ENCODE measurements at regions not wholly inside any gene's neighbourhood (a gene's known extent, or its start where the extent isn't known, plus 50 kb on each side); places are given as distances from the start of the nearest gene placed in this dataset.

- Mint-ChIP-seq H3K9me3 (peaks cover 0 to 3% (median 0%) of the 10 kb centered on the region in 7 donors), H3K4me3 (no peak overlapping the region), H3K27me3 (ENCODE audit: low read depth in 3 of 3) (peaks cover 1 to 9% (median 5%) of the 10 kb centered on the region in 3 donors), H3K27ac (no peak overlapping the region), H3K36me3 (no peaks in the 10 kb centered on the region), H3K4me1 (no peaks in the 10 kb centered on the region)
- intact Hi-C loops (cut with micrococcal nuclease), result no loop called here
- no peak overlapping the region for H3K27ac ChIP-seq (ENCODE audit: low read depth in 1 of 2, low read length in 2 of 2)
- H2AFZ ChIP-seq (ENCODE audit: insufficient read depth, low read depth, low read length, poor library complexity, severe bottlenecking), result no peak overlapping the region
- no peaks in the 10 kb centered on the region for H3K79me2 ChIP-seq (ENCODE audit: insufficient read depth, low read length)
- 75% methylated on average over 1 of the region's 3 CpGs for WGBS (ENCODE audit: insufficient coverage)
- DNase-seq, result no peak
- H3K4me1 ChIP-seq (ENCODE audit: control insufficient read depth in 1 of 2, insufficient read depth in 2 of 2, low read length in 2 of 2), result no peaks in the 10 kb centered on the region
- TF ChIP-seq CTCF (IDR thresholded peaks at IDR 0.05), result no peak
- no peaks in the 10 kb centered on the region for H3K9me3 ChIP-seq (replicated peaks in 1 of 2; ENCODE audit: control insufficient read depth in 1 of 2, insufficient read depth in 1 of 2, low read length in 2 of 2)
- peaks cover 0 to 2% of the 10 kb centered on the region in 2 donors for H3K27me3 ChIP-seq (ENCODE audit: control insufficient read depth in 2 of 2, insufficient read depth in 2 of 2, low read length in 2 of 2)
- no peaks in the 10 kb centered on the region for H3K36me3 ChIP-seq (replicated peaks in 1 of 2; ENCODE audit: control insufficient read depth in 1 of 2, insufficient read depth in 2 of 2, low read length in 2 of 2)
- H3K9ac ChIP-seq (ENCODE audit: insufficient read depth, low read length, poor library complexity, severe bottlenecking), result no peak overlapping the region
- H3K4me3 ChIP-seq (replicated peaks in 1 of 3; ENCODE audit: low read depth in 2 of 3, low read length in 3 of 3), result no peak overlapping the region
- H4K20me1 ChIP-seq (ENCODE audit: insufficient read depth, low read length), result no peaks in the 10 kb centered on the region
- H3K4me2 ChIP-seq (replicated peaks; ENCODE audit: extremely low read depth, low read length, poor library complexity, severe bottlenecking), result no peak overlapping the region
These were observed 123.9 kb downstream of the IL20RB start for GRCh38 chr3:137081711-137082110.

GRCh38 chr3:137082763-137083162, 125.0 kb downstream of the IL20RB start:
- peaks cover 0 to 2% of the 10 kb centered on the region in 2 donors for H3K27me3 ChIP-seq (ENCODE audit: control insufficient read depth in 2 of 2, insufficient read depth in 2 of 2, low read length in 2 of 2)
- 100% methylated on average over 1 of the region's 2 CpGs for WGBS (ENCODE audit: insufficient coverage)
- peaks cover 4 to 7% (median 5%) of the 10 kb centered on the region in 3 donors for H3K27me3 Mint-ChIP-seq (ENCODE audit: low read depth in 3 of 3)

More at GRCh38 chr3:137082763-137083162, 125.0 kb downstream of the IL20RB start:
- no peak overlapping the region for H3K27ac ChIP-seq (ENCODE audit: low read depth in 1 of 2, low read length in 2 of 2)
- Mint-ChIP-seq H3K36me3 (no peaks in the 10 kb centered on the region), H3K4me1 (no peaks in the 10 kb centered on the region), H3K27ac (no peak overlapping the region), H3K4me3 (no peak overlapping the region), H3K9me3 (peaks cover 0 to 1% (median 0%) of the 10 kb centered on the region in 7 donors)
- H3K4me3 ChIP-seq (replicated peaks in 1 of 3; ENCODE audit: low read depth in 2 of 3, low read length in 3 of 3), result no peak overlapping the region
- H2AFZ ChIP-seq (ENCODE audit: insufficient read depth, low read depth, low read length, poor library complexity, severe bottlenecking), result no peak overlapping the region
- DNase-seq, result no peak
- no peak for TF ChIP-seq CTCF (IDR thresholded peaks at IDR 0.05)
- H3K9me3 ChIP-seq (replicated peaks in 1 of 2; ENCODE audit: control insufficient read depth in 1 of 2, insufficient read depth in 1 of 2, low read length in 2 of 2), result no peaks in the 10 kb centered on the region
- no peak overlapping the region for H3K9ac ChIP-seq (ENCODE audit: insufficient read depth, low read length, poor library complexity, severe bottlenecking)
- no peak overlapping the region for H3K4me2 ChIP-seq (replicated peaks; ENCODE audit: extremely low read depth, low read length, poor library complexity, severe bottlenecking)
- H3K36me3 ChIP-seq (replicated peaks in 1 of 2; ENCODE audit: control insufficient read depth in 1 of 2, insufficient read depth in 2 of 2, low read length in 2 of 2), result no peaks in the 10 kb centered on the region
- H4K20me1 ChIP-seq (ENCODE audit: insufficient read depth, low read length), result no peaks in the 10 kb centered on the region
- no peaks in the 10 kb centered on the region for H3K4me1 ChIP-seq (ENCODE audit: control insufficient read depth in 1 of 2, insufficient read depth in 2 of 2, low read length in 2 of 2)
- intact Hi-C loops (cut with micrococcal nuclease), result no loop called here
- no peaks in the 10 kb centered on the region for H3K79me2 ChIP-seq (ENCODE audit: insufficient read depth, low read length)

Data from CD14-positive monocyte (primary cell).